KG1 (cell line): ENCODE measurements at regions not wholly inside any gene's neighbourhood (a gene's known extent, or its start where the extent isn't known, plus 50 kb on each side); places are given as distances from the start of the nearest gene placed in this dataset.
"Not testable (repeated sequence)": the region's sequence is repeated elsewhere in the genome, so short reads cannot be mapped to it uniquely, and the experiment has no call there.

Experiments used
- DNase-seq: peaks from one replicate; lab custom pipeline; 2025; lab: John Stamatoyannopoulos, UW

GRCh38 chr11:104776501-104777170 is 121.6 kb downstream of the CASP12 start:
- DNase-seq: no peak

- DNase-seq: no peak
Observed at GRCh38 chr11:104774578-104774977, 123.7 kb downstream of the CASP12 start.

GRCh38 chr11:104772806-104773241 is 125.4 kb downstream of the CASP12 start:
- DNase-seq: no peak

GRCh38 chr11:104771763-104772162 is 126.5 kb downstream of the CASP12 start:
- no peak for DNase-seq

DNA sequence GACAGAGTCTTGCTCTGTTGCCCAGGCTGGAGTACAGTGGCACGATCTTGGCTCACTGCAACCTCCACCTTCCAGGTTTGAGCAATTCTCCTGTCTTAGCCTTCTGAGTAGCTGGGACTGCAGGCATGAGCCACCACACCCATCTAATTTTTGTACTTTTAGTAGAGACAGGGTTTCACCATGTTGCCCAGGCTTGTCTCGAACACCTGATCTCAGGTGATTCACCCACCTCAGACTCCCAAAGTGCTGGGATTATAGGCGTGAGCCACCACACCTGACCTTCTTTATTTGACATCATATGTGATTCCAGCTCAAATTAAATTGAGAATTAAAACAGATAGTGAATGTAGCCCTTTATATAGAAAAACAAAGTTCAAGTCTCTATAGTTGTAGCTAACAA is 127.2 kb downstream of the CASP12 start:
- not testable (repeated sequence) for DNase-seq

DNA sequence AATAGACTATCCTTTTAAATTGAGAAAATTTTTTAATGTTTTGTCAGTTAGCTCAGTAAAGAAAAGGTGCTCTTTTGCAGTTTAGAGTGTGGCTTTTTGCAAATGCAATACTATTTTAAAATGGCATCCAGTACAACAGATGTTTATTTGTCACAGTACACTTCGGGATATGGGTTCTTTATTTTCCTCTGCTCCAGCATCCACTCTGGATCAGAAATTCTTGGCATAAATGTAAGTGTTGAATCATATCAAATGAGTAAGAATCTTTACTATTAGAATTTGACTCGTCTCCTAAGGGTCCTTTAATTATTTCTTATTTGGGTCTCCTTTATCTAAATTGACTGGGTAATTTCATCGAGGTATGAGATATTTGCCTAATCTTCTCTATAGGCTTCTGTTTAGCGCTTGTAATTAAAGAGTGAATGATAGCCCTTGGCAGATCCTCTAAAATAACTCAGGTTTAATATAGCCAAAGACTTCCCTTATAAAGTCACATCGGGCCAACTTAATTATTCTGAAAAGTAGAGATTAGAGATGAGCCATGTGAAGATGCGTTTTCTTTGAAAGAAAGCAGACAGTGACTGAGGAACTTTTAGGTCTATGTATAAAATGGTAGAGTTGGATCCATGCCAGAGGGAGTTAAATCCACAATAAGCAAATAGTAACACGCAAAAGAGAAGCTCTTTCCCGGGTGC is 132.7 kb downstream of the CASP12 start:
- DNase-seq: no peak

DNA sequence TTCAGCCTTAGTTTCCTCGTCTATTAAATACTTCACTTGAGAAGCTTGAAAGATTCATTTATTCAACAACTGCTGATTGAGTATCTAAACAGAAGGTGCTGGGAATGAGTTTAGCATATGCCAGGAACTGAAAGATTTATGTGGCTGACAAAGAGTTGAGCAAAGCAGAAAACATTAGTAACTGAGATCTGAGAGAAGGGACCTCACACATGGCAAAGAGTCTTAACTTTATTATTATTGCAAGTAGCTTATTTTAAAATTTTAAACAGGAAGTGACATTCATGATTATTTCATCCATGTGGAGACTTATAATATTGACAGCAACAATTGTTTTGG is 133.6 kb downstream of the CASP12 start:
- no peak for DNase-seq

DNA sequence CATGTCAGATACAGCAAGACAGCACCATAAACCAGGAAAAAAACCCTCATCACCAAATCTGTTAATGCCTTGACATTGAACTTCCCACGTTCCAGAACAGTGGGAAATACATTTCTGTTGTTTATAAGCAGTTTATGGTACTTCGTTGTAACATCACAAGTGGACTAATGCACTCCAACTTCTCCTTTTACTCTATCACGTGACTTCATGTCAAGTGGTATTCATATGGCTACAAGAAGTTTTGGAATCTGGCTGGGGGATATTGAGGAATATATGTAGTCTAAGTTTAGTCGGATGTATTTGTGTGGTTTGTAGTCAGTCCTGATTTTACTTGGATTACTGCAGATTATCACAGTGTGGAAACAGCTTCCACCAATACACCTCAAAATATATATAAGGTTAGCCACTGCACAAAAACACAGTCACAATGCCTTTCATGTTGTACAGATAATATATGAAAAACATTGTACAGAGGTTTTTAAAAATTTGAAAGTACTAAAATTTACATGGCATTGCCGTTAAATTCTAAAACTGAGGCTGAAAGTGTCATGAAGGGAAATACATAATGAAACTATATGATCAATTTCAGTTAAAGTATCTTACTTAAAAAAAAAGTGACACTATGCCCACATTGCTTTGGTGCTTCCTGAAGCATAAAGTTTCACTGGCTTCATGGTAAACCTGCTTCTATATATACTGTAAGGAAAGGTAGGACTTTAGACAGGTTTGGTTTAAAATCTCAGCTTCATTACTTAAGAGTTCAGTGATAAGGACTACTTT is 134.1 kb downstream of the CASP12 start:
- DNase-seq: no peak

- DNase-seq: no peak
Observed at GRCh38 chr11:104761511-104761910, 136.7 kb downstream of the CASP12 start.

GRCh38 chr11:104759464-104759863 is 138.8 kb downstream of the CASP12 start:
- no peak for DNase-seq

- no peak for DNase-seq
Observed at GRCh38 chr11:104738918-104739317, 159.3 kb downstream of the CASP12 start.

DNA sequence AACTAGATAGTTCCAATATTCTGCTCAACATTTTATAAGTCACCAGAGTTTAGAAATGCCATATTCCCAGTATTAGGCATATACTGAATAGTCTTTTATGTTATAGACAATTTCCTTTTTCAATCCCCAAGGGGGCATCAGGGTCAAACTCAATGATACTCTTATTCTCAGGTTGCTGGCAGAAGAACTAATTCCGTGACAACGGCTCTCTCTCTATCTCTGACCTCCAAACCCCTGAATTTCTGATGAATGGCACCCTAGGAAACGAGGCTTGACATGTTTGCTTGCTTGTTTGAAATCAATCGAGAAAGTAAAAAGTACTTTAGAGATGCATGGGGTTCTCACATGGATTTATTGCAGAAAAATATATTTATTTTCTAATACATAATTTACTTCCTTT is 160.1 kb downstream of the CASP12 start:
- no peak for DNase-seq

DNA sequence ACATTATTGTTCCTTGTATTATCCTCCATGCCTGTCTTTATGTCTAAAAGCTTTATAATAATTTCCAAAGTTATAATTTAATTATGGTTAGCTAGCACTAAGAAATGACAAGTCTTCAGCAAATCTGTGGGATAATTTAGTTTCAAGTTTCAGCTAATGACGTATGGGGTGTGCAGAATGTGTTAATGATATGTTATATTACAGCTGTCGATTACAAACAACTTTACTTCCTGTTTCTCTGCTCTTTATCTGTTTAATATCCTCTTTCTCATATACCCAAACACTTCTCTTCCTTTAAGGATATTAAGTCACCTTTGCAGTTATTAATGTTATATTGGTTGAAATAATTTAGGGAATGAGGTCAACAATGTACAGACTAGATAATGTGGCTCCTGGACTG is 161.8 kb downstream of the CASP12 start:
- no peak for DNase-seq

- no peak for DNase-seq
Observed at GRCh38 chr11:104734998-104735397, 163.3 kb downstream of the CASP12 start.

DNA sequence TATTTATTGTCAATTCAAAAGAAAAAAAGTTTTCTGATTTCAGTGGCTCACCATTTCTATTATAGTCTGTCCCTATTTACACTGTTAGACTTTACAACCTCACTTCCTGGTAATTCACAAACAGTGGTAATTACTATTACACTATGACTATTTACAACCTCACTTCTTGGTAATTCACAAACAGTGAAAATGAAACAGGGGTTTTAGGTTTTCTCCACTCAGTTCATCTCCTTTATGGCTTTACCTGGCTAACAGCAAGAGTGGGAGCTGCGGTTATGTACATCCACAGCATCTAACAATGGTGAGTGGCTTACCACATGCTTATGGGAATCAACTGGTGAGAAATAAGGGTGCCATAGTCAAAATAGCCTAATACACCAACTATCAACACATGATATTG is 166.4 kb downstream of the CASP12 start:
- DNase-seq: no peak

DNA sequence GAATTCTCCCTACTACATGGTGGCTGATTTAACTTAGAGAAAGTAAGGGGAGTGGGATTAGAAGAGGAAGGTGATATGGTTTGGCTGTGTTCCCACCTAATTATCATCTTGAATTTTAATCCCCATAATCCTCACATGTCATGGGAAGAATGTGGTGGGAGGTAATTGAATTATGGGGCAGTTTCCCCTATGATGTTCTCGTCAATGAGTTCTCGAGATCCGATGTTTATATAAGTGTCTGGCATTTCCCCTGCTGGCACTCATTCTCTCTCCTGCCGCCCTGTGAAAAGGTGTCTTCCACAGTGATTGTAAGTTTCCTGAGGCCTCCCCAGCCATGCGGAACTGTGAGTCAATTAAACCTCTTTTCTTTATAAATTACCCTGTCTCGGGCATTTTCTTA is 169.3 kb downstream of the CASP12 start:
- no peak for DNase-seq

DNA sequence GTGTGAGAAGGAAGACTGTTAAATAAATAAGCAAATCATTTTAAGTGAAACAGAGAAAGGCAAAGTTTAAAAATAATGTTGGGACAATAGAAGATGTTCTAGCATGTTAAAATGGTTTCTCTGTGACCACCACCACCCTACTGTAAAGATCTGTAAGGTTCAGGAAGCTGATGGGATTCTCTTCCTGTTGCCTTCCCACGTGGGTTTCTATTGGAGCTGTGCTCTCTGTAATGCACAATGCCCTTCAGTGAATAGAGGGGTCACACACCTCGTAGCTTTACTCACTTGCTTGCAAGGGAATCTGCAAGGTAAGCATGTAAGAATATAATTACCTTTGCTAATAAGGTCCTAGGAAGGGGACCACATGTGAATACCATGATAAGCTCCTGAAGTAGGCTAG is 170.5 kb downstream of the CASP12 start:
- no peak for DNase-seq

- no peak for DNase-seq
Observed at GRCh38 chr11:104727095-104727494, 171.2 kb downstream of the CASP12 start.

- DNase-seq: no peak
Observed at GRCh38 chr11:104725796-104726408, 172.4 kb downstream of the CASP12 start.

- DNase-seq: no peak
Observed at GRCh38 chr11:104713401-104713800, 184.9 kb downstream of the CASP12 start.

DNA sequence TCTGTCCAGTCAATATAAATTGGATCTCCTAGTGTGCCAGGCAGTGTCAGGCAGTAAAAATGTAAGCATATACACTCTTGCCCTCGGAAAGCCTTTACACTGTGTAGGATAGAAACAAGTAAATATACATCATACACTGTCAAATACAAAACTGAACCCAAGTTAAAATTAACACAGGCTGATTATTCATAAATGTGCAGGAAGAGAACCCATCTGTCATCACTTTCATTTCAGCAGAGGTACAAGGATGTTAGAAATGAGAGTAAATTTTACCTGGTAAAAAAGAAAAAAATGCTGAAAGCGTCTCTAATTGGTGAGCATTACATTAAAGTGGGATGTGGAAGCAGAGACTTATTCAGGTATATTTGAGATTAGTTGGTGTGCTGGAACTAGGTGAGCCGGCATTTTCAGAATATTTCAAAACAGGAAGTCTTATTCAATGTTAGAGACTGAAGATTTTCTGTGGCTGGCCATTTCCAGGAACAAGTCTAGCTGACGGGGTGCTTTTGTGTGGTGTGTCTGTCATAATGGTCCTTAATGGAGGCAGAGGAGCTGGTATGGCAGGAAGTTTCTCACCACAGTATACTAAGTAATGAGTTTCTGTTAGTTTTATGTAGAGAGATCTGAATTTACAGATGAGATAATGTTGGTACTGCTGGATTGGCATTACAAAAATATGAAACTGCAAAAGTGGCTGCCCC is 192.6 kb downstream of the CASP12 start:
- peak; percentile 84 for DNase-seq

DNA sequence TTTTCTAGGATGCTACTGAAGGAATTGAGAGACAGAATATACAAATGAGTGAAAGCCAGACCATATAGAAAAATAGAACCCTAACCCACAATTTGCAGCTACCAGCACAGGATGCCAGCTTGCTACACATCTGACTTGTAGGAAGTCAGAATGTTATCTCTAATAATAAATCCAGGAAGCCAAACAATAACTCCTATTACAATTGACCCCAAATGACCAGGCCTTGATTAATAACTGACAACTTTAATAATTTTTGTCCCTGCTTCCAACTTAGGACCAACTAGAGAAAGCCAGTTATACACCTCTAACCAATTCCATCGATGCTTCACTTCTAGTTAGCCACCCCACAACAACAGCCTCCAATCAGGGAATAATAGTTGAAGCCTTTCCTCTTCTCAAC is 193.4 kb downstream of the CASP12 start:
- DNase-seq: no peak
